ENCODE measurements at regions not wholly inside any gene's neighbourhood (a gene's known extent, or its start where the extent isn't known, plus 50 kb on each side); places are given as distances from the start of the nearest gene placed in this dataset.
"Not testable (repeated sequence)": the region's sequence is repeated elsewhere in the genome, so short reads cannot be mapped to it uniquely, and the experiment has no call there.

GRCh38 chr11:93043186-93043585 is 73.7 kb downstream of the MTNR1B start:
- POLR2A ChIA-PET; CTCF ChIA-PET; H3K4me1 ChIP-seq (ENCODE audit: control extremely low read depth in 1 of 4, control insufficient read depth in 4 of 4, insufficient read depth in 4 of 4, low read length in 3 of 4); H3K27ac ChIP-seq (ENCODE audit: insufficient read depth in 1 of 2, low read depth in 1 of 2, low read length in 2 of 2, poor library complexity in 1 of 2, severe bottlenecking in 2 of 2); H3K27me3 ChIP-seq (replicated peaks in 2 of 5; ENCODE audit: control insufficient read depth in 4 of 5, insufficient read depth in 5 of 5, low read length in 4 of 5); H3K9me3 ChIP-seq (ENCODE audit: control extremely low read depth in 1 of 5, control insufficient read depth in 4 of 5, insufficient read depth in 2 of 5, low read depth in 1 of 5, low read length in 4 of 5); DNase-seq; H3K4me3 ChIP-seq (ENCODE audit: control insufficient read depth in 1 of 7, extremely low read depth in 1 of 7, insufficient read depth in 4 of 7, low read depth in 2 of 7, low read length in 6 of 7); H3K36me3 ChIP-seq (ENCODE audit: control insufficient read depth in 4 of 4, insufficient read depth in 4 of 4, low read length in 3 of 4): not testable (repeated sequence)
- WGBS (ENCODE audit: insufficient coverage) = 86% methylated on average over 3 of the region's 7 CpGs

GRCh38 chr11:93049740-93050139 is 80.3 kb downstream of the MTNR1B start:
- no peaks in the 10 kb centered on the region for H3K9me3 ChIP-seq (ENCODE audit: control extremely low read depth in 1 of 5, control insufficient read depth in 4 of 5, insufficient read depth in 2 of 5, low read depth in 1 of 5, low read length in 4 of 5)
- ChIA-PET POLR2A (no interaction called here), CTCF (no interaction called here)
- no peaks in the 10 kb centered on the region for H3K36me3 ChIP-seq (ENCODE audit: control insufficient read depth in 4 of 4, insufficient read depth in 4 of 4, low read length in 3 of 4)
- H3K4me1 ChIP-seq (ENCODE audit: control extremely low read depth in 1 of 4, control insufficient read depth in 4 of 4, insufficient read depth in 4 of 4, low read length in 3 of 4) = no peaks in the 10 kb centered on the region
- H3K27ac ChIP-seq (ENCODE audit: insufficient read depth in 1 of 2, low read depth in 1 of 2, low read length in 2 of 2, poor library complexity in 1 of 2, severe bottlenecking in 2 of 2) = no peak overlapping the region
- no peak overlapping the region for H3K4me3 ChIP-seq (ENCODE audit: control insufficient read depth in 1 of 7, extremely low read depth in 1 of 7, insufficient read depth in 4 of 7, low read depth in 2 of 7, low read length in 6 of 7)
- 60% methylated on average over 1 of the region's 1 CpG for WGBS (ENCODE audit: insufficient coverage)
- DNase-seq = no peak
- no peaks in the 10 kb centered on the region for H3K27me3 ChIP-seq (replicated peaks in 2 of 5; ENCODE audit: control insufficient read depth in 4 of 5, insufficient read depth in 5 of 5, low read length in 4 of 5)

DNA sequence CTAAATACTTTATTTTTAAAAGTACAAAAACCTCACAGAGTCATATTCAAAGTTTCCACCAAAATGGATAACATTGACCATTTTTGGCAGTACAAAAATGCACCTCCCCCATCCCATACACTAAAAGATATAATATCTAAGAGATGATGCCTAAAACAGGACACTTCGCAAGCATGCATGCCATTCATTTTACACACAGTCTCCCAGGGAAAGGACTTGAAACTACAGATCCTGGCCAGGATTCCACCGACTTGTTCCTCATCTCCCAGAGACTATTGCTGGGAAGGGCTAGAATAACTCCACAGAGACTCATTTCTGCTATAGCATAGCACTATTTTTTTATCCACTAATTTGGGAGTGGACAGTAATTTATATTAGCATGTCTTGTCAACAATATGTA is 81.7 kb downstream of the MTNR1B start:
- WGBS (ENCODE audit: insufficient coverage) = 100% methylated on average over 2 of the region's 2 CpGs
- no peak overlapping the region for H3K27ac ChIP-seq (ENCODE audit: insufficient read depth in 1 of 2, low read depth in 1 of 2, low read length in 2 of 2, poor library complexity in 1 of 2, severe bottlenecking in 2 of 2)
- no peaks in the 10 kb centered on the region for H3K27me3 ChIP-seq (replicated peaks in 2 of 5; ENCODE audit: control insufficient read depth in 4 of 5, insufficient read depth in 5 of 5, low read length in 4 of 5)
- no peaks in the 10 kb centered on the region for H3K4me1 ChIP-seq (ENCODE audit: control extremely low read depth in 1 of 4, control insufficient read depth in 4 of 4, insufficient read depth in 4 of 4, low read length in 3 of 4)
- no peaks in the 10 kb centered on the region for H3K9me3 ChIP-seq (ENCODE audit: control extremely low read depth in 1 of 5, control insufficient read depth in 4 of 5, insufficient read depth in 2 of 5, low read depth in 1 of 5, low read length in 4 of 5)
- DNase-seq = no peak
- no peak overlapping the region for H3K4me3 ChIP-seq (ENCODE audit: control insufficient read depth in 1 of 7, extremely low read depth in 1 of 7, insufficient read depth in 4 of 7, low read depth in 2 of 7, low read length in 6 of 7)
- no peaks in the 10 kb centered on the region for H3K36me3 ChIP-seq (ENCODE audit: control insufficient read depth in 4 of 4, insufficient read depth in 4 of 4, low read length in 3 of 4)
- ChIA-PET POLR2A (no interaction called here), CTCF (no interaction called here)

DNA sequence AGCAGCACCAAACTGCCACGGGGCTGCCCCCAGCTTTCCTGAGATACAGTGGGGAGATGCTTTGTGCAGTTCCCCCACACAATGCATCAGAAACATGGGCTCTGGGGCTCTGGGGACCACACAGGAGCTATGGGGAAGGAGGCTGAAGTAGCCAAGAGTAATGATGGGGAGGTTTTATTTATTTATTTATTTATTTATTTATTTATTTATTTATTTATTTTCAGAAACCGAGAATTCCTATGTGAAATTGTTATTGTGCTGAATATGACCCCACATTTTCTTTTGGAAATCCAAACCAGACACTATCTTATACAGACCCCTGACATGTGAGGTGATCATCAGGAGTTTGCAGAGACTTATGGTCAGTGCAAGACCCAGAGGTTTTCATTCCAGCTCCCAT is 84.4 kb downstream of the MTNR1B start:
- Histone ChIP-seq H3K27ac (ENCODE audit: insufficient read depth in 1 of 2, low read depth in 1 of 2, low read length in 2 of 2, poor library complexity in 1 of 2, severe bottlenecking in 2 of 2) (no peak overlapping the region), H3K9me3 (ENCODE audit: control extremely low read depth in 1 of 5, control insufficient read depth in 4 of 5, insufficient read depth in 2 of 5, low read depth in 1 of 5, low read length in 4 of 5) (no peaks in the 10 kb centered on the region), H3K36me3 (ENCODE audit: control insufficient read depth in 4 of 4, insufficient read depth in 4 of 4, low read length in 3 of 4) (no peaks in the 10 kb centered on the region), H3K4me1 (ENCODE audit: control extremely low read depth in 1 of 4, control insufficient read depth in 4 of 4, insufficient read depth in 4 of 4, low read length in 3 of 4) (no peaks in the 10 kb centered on the region), H3K4me3 (ENCODE audit: control insufficient read depth in 1 of 7, extremely low read depth in 1 of 7, insufficient read depth in 4 of 7, low read depth in 2 of 7, low read length in 6 of 7) (no peak overlapping the region), H3K27me3 (replicated peaks in 2 of 5; ENCODE audit: control insufficient read depth in 4 of 5, insufficient read depth in 5 of 5, low read length in 4 of 5) (no peaks in the 10 kb centered on the region)
- ChIA-PET POLR2A (no interaction called here), CTCF (no interaction called here)
- WGBS (ENCODE audit: insufficient coverage) = 100% methylated on average over 1 of the region's 2 CpGs
- DNase-seq = no peak

DNA sequence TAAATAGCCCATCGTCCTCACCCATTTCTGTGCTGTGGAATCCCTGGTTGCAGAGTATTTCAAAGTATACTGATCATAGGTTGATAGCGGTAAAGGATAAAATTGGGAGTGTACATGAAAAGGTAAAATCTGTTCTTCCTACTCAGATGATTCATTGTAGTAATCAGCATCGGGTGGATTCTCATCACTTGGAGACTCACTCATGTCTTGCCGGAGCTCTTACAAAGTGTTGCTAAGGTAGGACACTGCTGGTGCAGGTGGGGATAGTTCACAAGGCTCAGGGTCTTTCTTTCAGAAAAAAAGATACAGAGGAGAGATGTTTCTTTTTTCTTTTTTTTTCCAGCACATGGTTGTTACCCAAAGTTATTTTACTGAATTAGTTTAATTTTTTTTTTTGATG is 84.8 kb downstream of the MTNR1B start:
- no peak overlapping the region for H3K4me3 ChIP-seq (ENCODE audit: control insufficient read depth in 1 of 7, extremely low read depth in 1 of 7, insufficient read depth in 4 of 7, low read depth in 2 of 7, low read length in 6 of 7)
- no peaks in the 10 kb centered on the region for H3K36me3 ChIP-seq (ENCODE audit: control insufficient read depth in 4 of 4, insufficient read depth in 4 of 4, low read length in 3 of 4)
- no peak overlapping the region for H3K27ac ChIP-seq (ENCODE audit: insufficient read depth in 1 of 2, low read depth in 1 of 2, low read length in 2 of 2, poor library complexity in 1 of 2, severe bottlenecking in 2 of 2)
- no peaks in the 10 kb centered on the region for H3K4me1 ChIP-seq (ENCODE audit: control extremely low read depth in 1 of 4, control insufficient read depth in 4 of 4, insufficient read depth in 4 of 4, low read length in 3 of 4)
- H3K9me3 ChIP-seq (ENCODE audit: control extremely low read depth in 1 of 5, control insufficient read depth in 4 of 5, insufficient read depth in 2 of 5, low read depth in 1 of 5, low read length in 4 of 5) = no peaks in the 10 kb centered on the region
- no peaks in the 10 kb centered on the region for H3K27me3 ChIP-seq (replicated peaks in 2 of 5; ENCODE audit: control insufficient read depth in 4 of 5, insufficient read depth in 5 of 5, low read length in 4 of 5)
- CTCF ChIA-PET = no interaction called here
- WGBS (ENCODE audit: insufficient coverage) = 100% methylated on average over 1 of the region's 4 CpGs
- DNase-seq = no peak
- POLR2A ChIA-PET = no interaction called here

DNA sequence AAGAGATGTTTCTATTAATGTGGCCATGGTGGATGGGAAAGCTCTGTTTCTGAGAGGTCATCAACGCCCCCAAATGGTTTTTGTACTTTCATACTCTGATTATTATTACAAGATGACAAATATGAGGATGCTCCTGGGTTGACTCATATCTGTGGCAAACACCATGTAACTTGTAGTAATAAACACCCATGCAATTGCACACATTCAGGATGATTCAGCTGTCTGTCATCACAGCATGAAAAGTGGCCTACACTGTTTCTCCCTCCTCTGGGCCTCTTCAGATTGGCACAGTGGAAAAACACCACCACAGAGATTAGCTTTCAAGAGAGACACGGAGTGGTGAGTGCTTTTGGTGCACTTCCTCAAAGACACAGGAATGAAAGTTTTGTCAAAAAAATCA is 85.4 kb downstream of the MTNR1B start:
- Histone ChIP-seq H3K27me3 (replicated peaks in 2 of 5; ENCODE audit: control insufficient read depth in 4 of 5, insufficient read depth in 5 of 5, low read length in 4 of 5) (no peaks in the 10 kb centered on the region), H3K27ac (ENCODE audit: insufficient read depth in 1 of 2, low read depth in 1 of 2, low read length in 2 of 2, poor library complexity in 1 of 2, severe bottlenecking in 2 of 2) (no peak overlapping the region), H3K4me1 (ENCODE audit: control extremely low read depth in 1 of 4, control insufficient read depth in 4 of 4, insufficient read depth in 4 of 4, low read length in 3 of 4) (no peaks in the 10 kb centered on the region), H3K9me3 (ENCODE audit: control extremely low read depth in 1 of 5, control insufficient read depth in 4 of 5, insufficient read depth in 2 of 5, low read depth in 1 of 5, low read length in 4 of 5) (no peaks in the 10 kb centered on the region), H3K36me3 (ENCODE audit: control insufficient read depth in 4 of 4, insufficient read depth in 4 of 4, low read length in 3 of 4) (no peaks in the 10 kb centered on the region), H3K4me3 (ENCODE audit: control insufficient read depth in 1 of 7, extremely low read depth in 1 of 7, insufficient read depth in 4 of 7, low read depth in 2 of 7, low read length in 6 of 7) (no peak overlapping the region)
- CTCF ChIA-PET = no interaction called here
- POLR2A ChIA-PET = no interaction called here
- no peak for DNase-seq
- 63% methylated on average over 1 of the region's 2 CpGs for WGBS (ENCODE audit: insufficient coverage)

- 61% methylated on average over 3 of the region's 6 CpGs for WGBS (ENCODE audit: insufficient coverage)
- DNase-seq = no peak
- Histone ChIP-seq H3K27ac (ENCODE audit: insufficient read depth in 1 of 2, low read depth in 1 of 2, low read length in 2 of 2, poor library complexity in 1 of 2, severe bottlenecking in 2 of 2) (no peak overlapping the region), H3K9me3 (ENCODE audit: control extremely low read depth in 1 of 5, control insufficient read depth in 4 of 5, insufficient read depth in 2 of 5, low read depth in 1 of 5, low read length in 4 of 5) (no peaks in the 10 kb centered on the region), H3K36me3 (ENCODE audit: control insufficient read depth in 4 of 4, insufficient read depth in 4 of 4, low read length in 3 of 4) (no peaks in the 10 kb centered on the region), H3K27me3 (replicated peaks in 2 of 5; ENCODE audit: control insufficient read depth in 4 of 5, insufficient read depth in 5 of 5, low read length in 4 of 5) (no peaks in the 10 kb centered on the region), H3K4me1 (ENCODE audit: control extremely low read depth in 1 of 4, control insufficient read depth in 4 of 4, insufficient read depth in 4 of 4, low read length in 3 of 4) (no peaks in the 10 kb centered on the region), H3K4me3 (ENCODE audit: control insufficient read depth in 1 of 7, extremely low read depth in 1 of 7, insufficient read depth in 4 of 7, low read depth in 2 of 7, low read length in 6 of 7) (no peak overlapping the region)
- POLR2A ChIA-PET = interaction anchor here (0.6 kb wide), 1 partner anchor 791 kb away, joined by 6 read pairs; no protein-coding TSS in a partner anchor
- CTCF ChIA-PET = no interaction called here
Measured at GRCh38 chr11:93059117-93059957, 89.9 kb downstream of the MTNR1B start.

Data from common myeloid progenitor, CD34-positive (primary cell).